H9 (cell line): ENCODE measurements at regions not wholly inside any gene's neighbourhood (a gene's known extent, or its start where the extent isn't known, plus 50 kb on each side); places are given as distances from the start of the nearest gene placed in this dataset.
"Not testable (repeated sequence)": the region's sequence is repeated elsewhere in the genome, so short reads cannot be mapped to it uniquely, and the experiment has no call there.

Source experiments
- DNase-seq: peaks from one replicate; pipeline ENCODE4 v3.0.0-alpha.2; 2017
- H2AFZ ChIP-seq: one replicate; pipeline ENCODE4 v1.6.1; 2013; ENCODE audit warnings: mild to moderate bottlenecking, low read length, control low read depth, moderate library complexity
- H2AK5ac ChIP-seq: 2 replicates; pipeline ENCODE4 v1.6.1; 2013; ENCODE audit warnings: low read length, control low read depth, mixed read lengths; ENCODE audit not compliant: insufficient read length
- H2BK120ac ChIP-seq: one replicate; pipeline ENCODE4 v1.6.1; 2013; ENCODE audit warnings: low read depth, mild to moderate bottlenecking, low read length, control low read depth, inconsistent platforms; ENCODE audit not compliant: poor library complexity, severe bottlenecking
- H2BK12ac ChIP-seq: 2 replicates; pipeline ENCODE4 v1.6.1; 2013; ENCODE audit warnings: low read length, control low read depth, mixed read lengths, low read depth; ENCODE audit not compliant: insufficient read length
- H2BK15ac ChIP-seq: 2 replicates; pipeline ENCODE4 v1.6.1; 2013; ENCODE audit warnings: low read depth, low read length, control low read depth
- H2BK20ac ChIP-seq: one replicate; pipeline ENCODE4 v1.6.1; 2013; ENCODE audit warnings: low read depth, mild to moderate bottlenecking, low read length, control low read depth, inconsistent platforms; ENCODE audit not compliant: poor library complexity, severe bottlenecking
- H2BK5ac ChIP-seq: 2 replicates; pipeline ENCODE4 v1.6.1; 2013; ENCODE audit warnings: low read length, control low read depth, mixed read lengths; ENCODE audit not compliant: insufficient read length
- H3K14ac ChIP-seq: 2 replicates; pipeline ENCODE4 v1.6.1; 2013; ENCODE audit warnings: low read length, control low read depth; ENCODE audit not compliant: insufficient read depth
- H3K18ac ChIP-seq: 2 replicates; pipeline ENCODE4 v1.6.1; 2013; ENCODE audit warnings: low read depth, mild to moderate bottlenecking, mixed read lengths, low read length, control low read depth; ENCODE audit not compliant: insufficient read length
- H3K23ac ChIP-seq: 2 replicates; pipeline ENCODE4 v1.6.1; 2013; ENCODE audit warnings: low read length, control low read depth, mixed read lengths, low read depth; ENCODE audit not compliant: insufficient read length
- H3K23me2 ChIP-seq: 2 replicates; pipeline ENCODE4 v1.6.1; 2013; ENCODE audit warnings: low read depth, mild to moderate bottlenecking, mixed read lengths, low read length, control low read depth; ENCODE audit not compliant: insufficient read length, poor library complexity, severe bottlenecking
- H3K27ac ChIP-seq: 2 replicates; pipeline ENCODE4 v1.5.1; 2013; ENCODE audit warnings: low read length, control low read depth, mixed read lengths, low read depth; ENCODE audit not compliant: insufficient read length
- H3K27me3 ChIP-seq: 2 replicates; pipeline ENCODE4 v1.6.1; 2013; ENCODE audit warnings: low read length, control low read depth, inconsistent platforms; ENCODE audit not compliant: insufficient read depth
- H3K4ac ChIP-seq: 2 replicates; pipeline ENCODE4 v1.6.1; 2013; ENCODE audit warnings: low read depth, mild to moderate bottlenecking, control low read depth, inconsistent platforms, low read length, moderate library complexity
- H3K4me1 ChIP-seq: 2 replicates; pipeline ENCODE4 v1.6.1; 2013; ENCODE audit warnings: low read length, control low read depth, inconsistent platforms; ENCODE audit not compliant: insufficient read depth
- H3K4me2 ChIP-seq: 2 replicates; pipeline ENCODE4 v1.6.1; 2013; ENCODE audit warnings: low read length, control low read depth, mixed read lengths; ENCODE audit not compliant: insufficient read length, insufficient read depth
- H3K56ac ChIP-seq: 2 replicates; pipeline ENCODE4 v1.6.1; 2013; ENCODE audit warnings: low read depth, mild to moderate bottlenecking, mixed read lengths, low read length, control low read depth; ENCODE audit not compliant: insufficient read length
- H3K79me1 ChIP-seq: 2 replicates; pipeline ENCODE4 v1.6.1; 2013; ENCODE audit warnings: low read depth, mild to moderate bottlenecking, moderate library complexity, low read length, control low read depth, inconsistent platforms; ENCODE audit not compliant: insufficient read depth, poor library complexity, severe bottlenecking
- H3K79me2 ChIP-seq: 2 replicates; pipeline ENCODE4 v1.6.1; 2013; ENCODE audit warnings: low read length, control low read depth, inconsistent platforms; ENCODE audit not compliant: insufficient read depth
- H3K9ac ChIP-seq: 2 replicates; pipeline ENCODE4 v1.6.1; 2013; ENCODE audit warnings: low read length, control low read depth, mixed read lengths; ENCODE audit not compliant: insufficient read length; ENCODE audit errors: extremely low read depth
- H3K9me3 ChIP-seq: one replicate; pipeline ENCODE4 v1.6.1; 2013; ENCODE audit warnings: low read depth, low read length, inconsistent platforms; ENCODE audit not compliant: control insufficient read depth
- H3T11ph ChIP-seq: one replicate; pipeline ENCODE4 v1.6.1; 2013; ENCODE audit warnings: mild to moderate bottlenecking, low read length, control low read depth, inconsistent platforms
- H4K20me1 ChIP-seq: one replicate; pipeline ENCODE4 v1.6.1; 2013; ENCODE audit not compliant: control insufficient read depth, insufficient read length, insufficient read depth
- H4K5ac ChIP-seq: 2 replicates; pipeline ENCODE4 v1.6.1; 2013; ENCODE audit warnings: low read depth, mild to moderate bottlenecking, mixed read lengths, low read length, control low read depth; ENCODE audit not compliant: insufficient read length
- H4K8ac ChIP-seq: replicated peaks from 2 replicates; pipeline ENCODE4 v1.6.1; 2013; ENCODE audit warnings: low read length, control low read depth, mixed read lengths, low read depth; ENCODE audit not compliant: insufficient read length
- H4K91ac ChIP-seq: 2 replicates; pipeline ENCODE4 v1.6.1; 2013; ENCODE audit warnings: low read depth, mild to moderate bottlenecking, moderate library complexity, mixed read lengths, low read length, control low read depth; ENCODE audit not compliant: insufficient read length
- H3K27ac Mint-ChIP-seq, 3 experiments: 2 replicates in 2 of 3; 3 replicates in 1 of 3; pipeline ENCODE4 v1.8.0; 2020 to 2021; ENCODE audit warnings: mixed read lengths in 3 of 3, mild to moderate bottlenecking in 1 of 3, moderate library complexity in 1 of 3
- H3K27me3 Mint-ChIP-seq: 2 replicates; pipeline ENCODE4 v1.8.0; 2021; ENCODE audit warnings: low read depth, mild to moderate bottlenecking, moderate library complexity, mixed read lengths
- H3K36me3 Mint-ChIP-seq, 3 experiments: 2 replicates in 2 of 3; 3 replicates in 1 of 3; pipeline ENCODE4 v1.8.0; 2020 to 2021; ENCODE audit warnings: low read depth in 3 of 3, mixed read lengths in 3 of 3; ENCODE audit not compliant: insufficient read depth in 1 of 3
- H3K4me1 Mint-ChIP-seq, 2 experiments: 2 replicates each; pipeline ENCODE4 v1.8.0; 2020; ENCODE audit warnings: mixed read lengths in 2 of 2
- H3K4me3 Mint-ChIP-seq, 2 experiments: 2 replicates in 1 of 2; 3 replicates in 1 of 2; pipeline ENCODE4 v1.8.0; 2020 to 2021; ENCODE audit warnings: mild to moderate bottlenecking in 2 of 2, mixed read lengths in 2 of 2, moderate library complexity in 1 of 2
- H3K9me3 Mint-ChIP-seq, 2 experiments: 2 replicates in 1 of 2; 3 replicates in 1 of 2; pipeline ENCODE4 v1.8.0; 2020; ENCODE audit warnings: mild to moderate bottlenecking in 2 of 2, mixed read lengths in 2 of 2, moderate library complexity in 1 of 2
- CTCF ChIP-seq: fragments of 200-600 bp; sonication (generic); conservative IDR thresholded peaks from 3 replicates; pipeline ENCODE4 v1.8.0; 2021; ENCODE audit warnings: antibody characterized with exemption, mild to moderate bottlenecking
- WGBS: extraction: QIAGEN DNeasy Blood & Tissue Kit; methylation state at CpG from one replicate; pipeline ENCODE4 v1.1.7; 2013; ENCODE audit warnings: missing lambda C conversion rate, low lambda C conversion rate, mixed read lengths; ENCODE audit not compliant: insufficient read length; ENCODE audit errors: extremely low coverage; 5-methylcytosine and 5-hydroxymethylcytosine counted together

DNA sequence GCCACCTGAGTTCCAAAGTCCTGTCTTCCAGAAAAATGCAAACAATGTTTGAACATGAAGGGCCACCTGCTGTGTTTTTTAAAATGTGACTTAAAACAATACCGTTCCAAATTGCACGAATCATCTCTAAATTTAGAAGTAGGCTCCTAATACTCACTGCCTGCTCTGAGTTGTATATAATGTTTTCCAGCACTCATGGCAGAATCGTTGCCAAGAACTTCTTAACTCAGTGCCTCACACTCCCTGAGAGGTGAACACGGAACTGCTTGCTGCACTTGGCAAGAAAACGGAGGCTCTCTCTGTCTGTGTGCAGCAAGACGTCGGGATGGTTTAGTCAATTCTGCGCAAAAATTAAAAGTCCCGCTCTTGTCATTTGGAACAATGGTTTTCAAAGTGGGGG lies 757.3 kb upstream of the AUTS2 start:
- Histone ChIP-seq H4K91ac (no peak overlapping the region), H3K18ac (no peak overlapping the region), H3K23ac (no peak overlapping the region), H3K9me3 (no peaks in the 10 kb centered on the region), H2AK5ac (no peak overlapping the region), H3K23me2 (no peaks in the 10 kb centered on the region), H3K4me1 (no peaks in the 10 kb centered on the region), H3K9ac (no peak overlapping the region), H3K4me2 (no peak overlapping the region), H3K56ac (no peak overlapping the region), H3K27me3 (no peaks in the 10 kb centered on the region), H4K5ac (no peak overlapping the region), H3K79me1 (no peaks in the 10 kb centered on the region), H2BK12ac (no peak overlapping the region), H3T11ph (no peak overlapping the region), H2BK15ac (no peak overlapping the region), H2BK20ac (no peak overlapping the region), H2BK5ac (no peak overlapping the region), H2BK120ac (no peak overlapping the region), H3K79me2 (no peaks in the 10 kb centered on the region), H3K4ac (no peak overlapping the region), H4K8ac (no peak overlapping the region), H2AFZ (no peak overlapping the region), H3K27ac (no peak overlapping the region), H3K14ac (no peak overlapping the region), H4K20me1 (no peaks in the 10 kb centered on the region)
- H3K9me3 Mint-ChIP-seq, result no peaks in the 10 kb centered on the region; a peak in 1 of 5 replicates
- H3K27ac Mint-ChIP-seq, result no peak overlapping the region
- no peak for TF ChIP-seq CTCF
- no CpG with 5 or more reads among the region's 9 CpGs for WGBS
- peaks cover 0 to 9% of the 10 kb centered on the region in 2 experiments; a peak in 2 of 4 replicates for H3K4me1 Mint-ChIP-seq
- no peak for DNase-seq
- H3K36me3 Mint-ChIP-seq, result peaks cover 0 to 4% (median 0%) of the 10 kb centered on the region in 3 experiments; a peak in 1 of 7 replicates
- no peaks in the 10 kb centered on the region for H3K27me3 Mint-ChIP-seq
- no peak overlapping the region for H3K4me3 Mint-ChIP-seq

DNA sequence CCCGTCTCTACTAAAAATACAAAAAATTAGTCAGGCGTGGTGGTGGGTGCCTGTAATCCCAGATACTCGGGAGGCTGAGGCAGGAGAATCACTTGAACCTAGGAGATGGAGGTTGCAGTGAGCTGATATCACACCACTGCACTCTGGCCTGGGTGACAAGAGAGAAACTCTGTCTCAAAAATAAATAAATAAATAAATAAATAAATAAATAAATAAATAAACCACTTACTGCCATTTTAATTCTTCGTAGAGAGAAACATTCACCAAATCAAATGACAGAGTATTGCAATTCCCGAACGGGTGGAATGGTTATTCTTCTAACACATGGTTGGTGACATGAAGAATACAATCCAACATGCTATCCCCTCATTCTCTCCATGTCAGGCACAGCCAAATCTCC lies 754.3 kb upstream of the AUTS2 start:
- H2BK20ac ChIP-seq, H3K56ac ChIP-seq, H4K8ac ChIP-seq, H2BK120ac ChIP-seq, H3K36me3 Mint-ChIP-seq, H3K18ac ChIP-seq, H2AFZ ChIP-seq, H3K79me2 ChIP-seq, H3K27ac ChIP-seq, H2AK5ac ChIP-seq, H4K5ac ChIP-seq, H3K9ac ChIP-seq, H3K9me3 Mint-ChIP-seq, H3T11ph ChIP-seq, H3K27me3 ChIP-seq, H3K23ac ChIP-seq, H3K9me3 ChIP-seq, H2BK5ac ChIP-seq, H3K27me3 Mint-ChIP-seq, DNase-seq, H3K14ac ChIP-seq, H3K27ac Mint-ChIP-seq, H3K4ac ChIP-seq, H3K4me2 ChIP-seq, H3K4me3 Mint-ChIP-seq, H3K79me1 ChIP-seq, H3K23me2 ChIP-seq, H4K20me1 ChIP-seq, H3K4me1 ChIP-seq, H2BK15ac ChIP-seq, H2BK12ac ChIP-seq, H4K91ac ChIP-seq: not testable (repeated sequence)
- peaks cover 6 to 19% of the 10 kb centered on the region in 2 experiments for H3K4me1 Mint-ChIP-seq
- no CpG with 5 or more reads among the region's 6 CpGs for WGBS
